Mesothelial cell of epicardium (in vitro differentiated cells): ENCODE measurements at regions not wholly inside any gene's neighbourhood (a gene's known extent, or its start where the extent isn't known, plus 50 kb on each side); places are given as distances from the start of the nearest gene placed in this dataset.

ENCODE experiments used
- DNase-seq, 2 experiments: peaks; one replicate each; pipeline ENCODE4 v3.0.0; 2021; ENCODE audit warnings: low spot score in 2 of 2; ENCODE audit not compliant: unreplicated experiment in 2 of 2
- H3K27ac Mint-ChIP-seq: 2 replicates; pipeline ENCODE4 v1.8.0; 2021; ENCODE audit warnings: mixed read lengths
- H3K27me3 Mint-ChIP-seq: 2 replicates; pipeline ENCODE4 v1.8.0; 2021; ENCODE audit warnings: low read depth, mixed read lengths
- H3K36me3 Mint-ChIP-seq: 2 replicates; pipeline ENCODE4 v1.8.0; 2021; ENCODE audit warnings: mixed read lengths
- H3K4me1 Mint-ChIP-seq: 2 replicates; pipeline ENCODE4 v1.8.0; 2021; ENCODE audit warnings: mixed read lengths
- H3K4me3 Mint-ChIP-seq: 2 replicates; pipeline ENCODE4 v1.8.0; 2021; ENCODE audit warnings: mild to moderate bottlenecking, moderate library complexity, mixed read lengths
- H3K9me3 Mint-ChIP-seq: 2 replicates; pipeline ENCODE4 v1.8.0; 2021; ENCODE audit warnings: mixed read lengths
- CTCF ChIP-seq: fragments of 200-600 bp; sonication (generic); IDR thresholded peaks from one replicate; pipeline ENCODE4 v1.5.0; 2021; ENCODE audit warnings: antibody characterized with exemption; ENCODE audit not compliant: unreplicated experiment

- no peaks in the 10 kb centered on the region for H3K36me3 Mint-ChIP-seq
- no peak for DNase-seq
- no peak overlapping the region for H3K4me3 Mint-ChIP-seq
- H3K27ac Mint-ChIP-seq, result no peak overlapping the region
- peaks cover 9% of the 10 kb centered on the region for H3K9me3 Mint-ChIP-seq
- TF ChIP-seq CTCF, result no peak
- no peaks in the 10 kb centered on the region for H3K27me3 Mint-ChIP-seq
- H3K4me1 Mint-ChIP-seq, result no peaks in the 10 kb centered on the region
Observed at GRCh38 chr7:106778656-106779250, 86.3 kb upstream of the PIK3CG start.

- H3K9me3 Mint-ChIP-seq, result peaks cover 9% of the 10 kb centered on the region
- no peaks in the 10 kb centered on the region for H3K36me3 Mint-ChIP-seq
- no peak for DNase-seq
- TF ChIP-seq CTCF, result no peak
- no peak overlapping the region for H3K4me3 Mint-ChIP-seq
- no peak overlapping the region for H3K27ac Mint-ChIP-seq
- no peaks in the 10 kb centered on the region for H3K27me3 Mint-ChIP-seq
- no peaks in the 10 kb centered on the region for H3K4me1 Mint-ChIP-seq
Observed at GRCh38 chr7:106779877-106780276, 85.2 kb upstream of the PIK3CG start.

- Mint-ChIP-seq H3K4me3 (no peak overlapping the region), H3K27me3 (no peaks in the 10 kb centered on the region), H3K9me3 (peaks cover 9% of the 10 kb centered on the region), H3K36me3 (no peaks in the 10 kb centered on the region), H3K4me1 (no peaks in the 10 kb centered on the region), H3K27ac (no peak overlapping the region)
- TF ChIP-seq CTCF, result no peak
- no peak for DNase-seq
Observed at GRCh38 chr7:106781007-106781406, 84.1 kb upstream of the PIK3CG start.

GRCh38 chr7:106781828-106782544 lies 83.1 kb upstream of the PIK3CG start:
- no peak for DNase-seq
- Mint-ChIP-seq H3K4me1 (no peaks in the 10 kb centered on the region), H3K36me3 (no peaks in the 10 kb centered on the region), H3K27ac (no peak overlapping the region), H3K27me3 (no peaks in the 10 kb centered on the region), H3K9me3 (peaks cover 2% of the 10 kb centered on the region), H3K4me3 (no peak overlapping the region)
- no peak for TF ChIP-seq CTCF

- H3K27me3 Mint-ChIP-seq, result no peaks in the 10 kb centered on the region
- DNase-seq, result no peak
- no peaks in the 10 kb centered on the region for H3K4me1 Mint-ChIP-seq
- H3K36me3 Mint-ChIP-seq, result no peaks in the 10 kb centered on the region
- no peak overlapping the region for H3K27ac Mint-ChIP-seq
- no peak overlapping the region for H3K4me3 Mint-ChIP-seq
- no peaks in the 10 kb centered on the region for H3K9me3 Mint-ChIP-seq
- TF ChIP-seq CTCF, result no peak
Observed at GRCh38 chr7:106783286-106783685, 81.8 kb upstream of the PIK3CG start.
